ENCODE measurements at regions not wholly inside any gene's neighbourhood (a gene's known extent, or its start where the extent isn't known, plus 50 kb on each side); places are given as distances from the start of the nearest gene placed in this dataset.

- no TSS peak for BruUV-seq (replicated peaks)
- ATAC-seq, result no peak
- Histone ChIP-seq H3K27me3 (ENCODE audit: control insufficient read depth in 1 of 2, insufficient read depth in 2 of 2, low read length in 2 of 2) (no peaks in the 10 kb centered on the region), H3K4me3 (replicated peaks in 1 of 3; ENCODE audit: insufficient read depth in 1 of 3, low read depth in 2 of 3, low read length in 3 of 3) (no peak overlapping the region), H3K4me2 (ENCODE audit: low read depth, low read length) (no peak overlapping the region), H3K9me3 (ENCODE audit: low read length) (peaks cover 42% of the 10 kb centered on the region), H3K27ac (ENCODE audit: extremely low read length, insufficient read depth, low read length) (no peak overlapping the region), H2AFZ (ENCODE audit: low read length) (no peak overlapping the region), H3K79me2 (ENCODE audit: insufficient read depth, low read length) (no peaks in the 10 kb centered on the region), H4K20me1 (ENCODE audit: insufficient read depth, low read length) (no peaks in the 10 kb centered on the region), H3K36me3 (replicated peaks in 1 of 2; ENCODE audit: control insufficient read depth in 1 of 2, insufficient read depth in 2 of 2, low read length in 2 of 2) (no peaks in the 10 kb centered on the region), H3K4me1 (ENCODE audit: insufficient read depth, low read length) (no peaks in the 10 kb centered on the region), H3K9ac (ENCODE audit: insufficient read depth, low read depth, low read length) (no peak overlapping the region)
- no peak for DNase-seq (ENCODE audit: low spot score)
- 0% methylated on average over 1 of the region's 1 CpG for WGBS (ENCODE audit: low lambda C conversion rate)
- ChIA-PET POLR2A (no interaction called here), CTCF (ENCODE audit: low intra/inter-chr PET ratio, low total read pairs) (no interaction called here)
- in situ Hi-C loops (cut with HindIII; ENCODE audit: extremely low pct_ligation_motif_present, low pct_unique_long_range_greater_than_20kb), result no loop called here
- intact Hi-C loops (cut with micrococcal nuclease; ENCODE audit: unreplicated experiment), result no loop called here
- no peak for FAIRE-seq
- TF ChIP-seq ZNF589 (CRISPR knock-in tag; conservative IDR thresholded peaks at IDR 0.05) (no peak), SRSF1 (optimal IDR thresholded peaks at IDR 0.05; ENCODE audit: low read depth, low read length) (no peak)
Measured at GRCh38 chrX:138484451-138484850, 227.1 kb downstream of the FGF13 start.

- CTCF ChIA-PET (ENCODE audit: low intra/inter-chr PET ratio, low total read pairs), result no interaction called here
- POLR2A ChIA-PET, result no interaction called here
- H3K79me2 ChIP-seq (ENCODE audit: insufficient read depth, low read length), result no peaks in the 10 kb centered on the region
- no peak for FAIRE-seq
- no peaks in the 10 kb centered on the region for H3K4me1 ChIP-seq (ENCODE audit: insufficient read depth, low read length)
- H2AFZ ChIP-seq (ENCODE audit: low read length), result no peak overlapping the region
- no peak overlapping the region for H3K27ac ChIP-seq (ENCODE audit: extremely low read length, insufficient read depth, low read length)
- no peak overlapping the region for H3K4me2 ChIP-seq (ENCODE audit: low read depth, low read length)
- H3K4me3 ChIP-seq (replicated peaks in 1 of 3; ENCODE audit: insufficient read depth in 1 of 3, low read depth in 2 of 3, low read length in 3 of 3), result no peak overlapping the region
- no peaks in the 10 kb centered on the region for H3K36me3 ChIP-seq (replicated peaks in 1 of 2; ENCODE audit: control insufficient read depth in 1 of 2, insufficient read depth in 2 of 2, low read length in 2 of 2)
- TF ChIP-seq NCOR1 (IDR thresholded peaks at IDR 0.05; ENCODE audit: borderline replicate concordance, low read length), result no peak
- TF ChIP-seq ZNF749 (CRISPR knock-in tag; IDR thresholded peaks at IDR 0.05; ENCODE audit: borderline replicate concordance), result no peak
- TF ChIP-seq ZNF768 (CRISPR knock-in tag; IDR thresholded peaks at IDR 0.05), result no peak
- no peak for TF ChIP-seq SNRNP70 (IDR thresholded peaks at IDR 0.05; ENCODE audit: low read depth, low read length)
- TF ChIP-seq ELF4 (CRISPR knock-in tag; IDR thresholded peaks at IDR 0.05; ENCODE audit: borderline replicate concordance), result no peak
- TF ChIP-seq ARNT (IDR thresholded peaks at IDR 0.05), result no peak
- TF ChIP-seq BCL6 (CRISPR knock-in tag; IDR thresholded peaks at IDR 0.05), result no peak
- TF ChIP-seq ZNF138 (CRISPR knock-in tag; IDR thresholded peaks at IDR 0.05; ENCODE audit: low read depth), result no peak
- no peak for TF ChIP-seq ZUFSP (CRISPR knock-in tag; IDR thresholded peaks at IDR 0.05; ENCODE audit: borderline replicate concordance)
- TF ChIP-seq DZIP1 (CRISPR knock-in tag; IDR thresholded peaks at IDR 0.05), result no peak
- no peak for TF ChIP-seq ZNF850 (CRISPR knock-in tag; conservative IDR thresholded peaks at IDR 0.05)
- H4K20me1 ChIP-seq (ENCODE audit: insufficient read depth, low read length), result no peaks in the 10 kb centered on the region
- intact Hi-C loops (cut with micrococcal nuclease; ENCODE audit: unreplicated experiment), result no loop called here
- H3K9ac ChIP-seq (ENCODE audit: insufficient read depth, low read depth, low read length), result no peak overlapping the region
- no TSS peak for BruUV-seq (replicated peaks)
- in situ Hi-C loops (cut with HindIII; ENCODE audit: extremely low pct_ligation_motif_present, low pct_unique_long_range_greater_than_20kb), result no loop called here
- ATAC-seq, result no peak
- H3K9me3 ChIP-seq (ENCODE audit: low read length), result peaks cover 28% of the 10 kb centered on the region
- 0% methylated on average over 1 of the region's 3 CpGs for WGBS (ENCODE audit: low lambda C conversion rate)
- DNase-seq (ENCODE audit: low spot score), result no peak
- H3K27me3 ChIP-seq (ENCODE audit: control insufficient read depth in 1 of 2, insufficient read depth in 2 of 2, low read length in 2 of 2), result no peaks in the 10 kb centered on the region
Measured at GRCh38 chrX:138481649-138482048, 229.9 kb downstream of the FGF13 start.

Measured in HepG2 (cell line).